Osteoblast (primary cell): ENCODE measurements at regions not wholly inside any gene's neighbourhood (a gene's known extent, or its start where the extent isn't known, plus 50 kb on each side); places are given as distances from the start of the nearest gene placed in this dataset.
A peak's percentile ranks its signal among the peaks of the same experiment; 100 is the strongest.

Experiments
- DNase-seq: peaks from one replicate; pipeline ENCODE4 v3.0.0; 2011; ENCODE audit warnings: low spot score, mixed read lengths; ENCODE audit not compliant: insufficient read length; ENCODE audit errors: missing footprints
- H2AFZ ChIP-seq: 2 replicates; pipeline ENCODE4 v1.6.0; 2011; ENCODE audit warnings: mild to moderate bottlenecking, low read length
- H3K27ac ChIP-seq: 2 replicates; pipeline ENCODE4 v1.5.1; 2011; ENCODE audit warnings: mild to moderate bottlenecking, low read depth, low read length, moderate library complexity
- H3K27me3 ChIP-seq: 2 replicates; pipeline ENCODE4 v1.6.0; 2012; ENCODE audit warnings: mild to moderate bottlenecking, control low read depth, inconsistent platforms, low read length, moderate library complexity; ENCODE audit not compliant: insufficient read depth
- H3K36me3 ChIP-seq: 2 replicates; pipeline ENCODE4 v1.5.1; 2011; ENCODE audit warnings: mild to moderate bottlenecking, low read length, control low read depth, moderate library complexity; ENCODE audit not compliant: insufficient read depth
- H3K4me1 ChIP-seq: 2 replicates; pipeline ENCODE4 v1.5.1; 2011; ENCODE audit warnings: mild to moderate bottlenecking, low read length, control low read depth, moderate library complexity; ENCODE audit not compliant: insufficient read depth
- H3K4me2 ChIP-seq: 2 replicates; pipeline ENCODE4 v1.6.0; 2011; ENCODE audit warnings: mild to moderate bottlenecking, low read length; ENCODE audit not compliant: insufficient read depth
- H3K4me3 ChIP-seq: fragments of 200-600 bp; sonication (generic); 3 replicates; pipeline ENCODE4 v1.5.1; 2012; ENCODE audit warnings: mild to moderate bottlenecking, low read length, inconsistent platforms; ENCODE audit not compliant: insufficient read depth
- H3K79me2 ChIP-seq: 2 replicates; pipeline ENCODE4 v1.6.0; 2012; ENCODE audit warnings: mild to moderate bottlenecking, low read length, control low read depth, inconsistent platforms; ENCODE audit not compliant: insufficient read depth
- H3K9me3 ChIP-seq: 2 replicates; pipeline ENCODE4 v1.5.1; 2011; ENCODE audit warnings: low read depth, low read length, control low read depth
- H4K20me1 ChIP-seq: 2 replicates; pipeline ENCODE4 v1.6.0; 2012; ENCODE audit warnings: mild to moderate bottlenecking, low read length, control low read depth; ENCODE audit not compliant: insufficient read depth
- TF ChIP-seq, protein P1 (sequence below): IDR thresholded peaks from 2 replicates; pipeline ENCODE4 v1.5.1; 2011; ENCODE audit warnings: mild to moderate bottlenecking, low read depth, low read length, moderate library complexity; ENCODE audit errors: extremely low read depth

DNA sequence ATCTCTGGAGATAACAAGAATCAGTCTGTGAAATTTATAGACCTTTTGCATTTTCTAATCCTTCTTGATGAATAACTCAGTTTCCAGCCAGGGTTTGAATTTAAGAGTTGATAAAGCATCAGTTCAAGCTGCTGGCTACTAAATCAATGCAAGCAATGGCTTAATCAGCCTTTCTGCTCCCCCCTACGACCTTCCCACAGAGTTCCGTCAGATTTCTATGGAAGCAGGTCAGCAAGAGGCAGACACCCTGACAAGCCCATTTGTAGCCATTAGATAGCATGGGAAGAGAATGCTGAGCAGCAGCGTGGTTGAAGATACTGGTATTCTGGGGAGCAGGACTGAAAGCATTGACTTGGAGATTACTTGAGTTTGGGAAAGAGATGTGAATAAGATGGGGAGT, 868.1 kb downstream of the KCNJ2 start:
- no peaks in the 10 kb centered on the region for H4K20me1 ChIP-seq
- TF ChIP-seq, protein P1, sequence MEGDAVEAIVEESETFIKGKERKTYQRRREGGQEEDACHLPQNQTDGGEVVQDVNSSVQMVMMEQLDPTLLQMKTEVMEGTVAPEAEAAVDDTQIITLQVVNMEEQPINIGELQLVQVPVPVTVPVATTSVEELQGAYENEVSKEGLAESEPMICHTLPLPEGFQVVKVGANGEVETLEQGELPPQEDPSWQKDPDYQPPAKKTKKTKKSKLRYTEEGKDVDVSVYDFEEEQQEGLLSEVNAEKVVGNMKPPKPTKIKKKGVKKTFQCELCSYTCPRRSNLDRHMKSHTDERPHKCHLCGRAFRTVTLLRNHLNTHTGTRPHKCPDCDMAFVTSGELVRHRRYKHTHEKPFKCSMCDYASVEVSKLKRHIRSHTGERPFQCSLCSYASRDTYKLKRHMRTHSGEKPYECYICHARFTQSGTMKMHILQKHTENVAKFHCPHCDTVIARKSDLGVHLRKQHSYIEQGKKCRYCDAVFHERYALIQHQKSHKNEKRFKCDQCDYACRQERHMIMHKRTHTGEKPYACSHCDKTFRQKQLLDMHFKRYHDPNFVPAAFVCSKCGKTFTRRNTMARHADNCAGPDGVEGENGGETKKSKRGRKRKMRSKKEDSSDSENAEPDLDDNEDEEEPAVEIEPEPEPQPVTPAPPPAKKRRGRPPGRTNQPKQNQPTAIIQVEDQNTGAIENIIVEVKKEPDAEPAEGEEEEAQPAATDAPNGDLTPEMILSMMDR: no peak
- H3K9me3 ChIP-seq: no peaks in the 10 kb centered on the region
- H3K27ac ChIP-seq: no peak overlapping the region
- no peak for DNase-seq
- no peak overlapping the region for H3K4me2 ChIP-seq
- H3K36me3 ChIP-seq: no peaks in the 10 kb centered on the region
- H2AFZ ChIP-seq: no peak overlapping the region
- no peak overlapping the region for H3K4me3 ChIP-seq
- no peaks in the 10 kb centered on the region for H3K79me2 ChIP-seq
- no peaks in the 10 kb centered on the region for H3K27me3 ChIP-seq
- no peaks in the 10 kb centered on the region for H3K4me1 ChIP-seq

DNA sequence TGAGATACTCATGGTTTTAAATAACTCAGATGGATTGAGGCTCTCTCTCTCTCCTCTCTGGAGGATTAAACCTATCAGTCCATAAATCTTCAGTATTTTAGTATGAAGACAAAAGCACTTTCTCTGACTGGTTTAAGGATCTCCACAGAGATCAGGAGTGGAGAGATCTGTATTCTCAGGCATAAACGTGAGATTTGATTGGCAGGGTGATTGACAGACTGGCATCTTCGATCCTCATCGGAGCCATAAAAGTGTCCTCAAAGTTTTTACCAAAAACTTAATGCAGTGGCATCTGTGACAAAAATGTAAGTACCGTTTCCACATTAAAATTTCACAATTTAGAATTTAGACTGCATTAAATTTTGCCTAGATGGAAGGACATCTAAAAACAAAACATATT, 870.1 kb downstream of the KCNJ2 start:
- Histone ChIP-seq H3K27ac (no peak overlapping the region), H2AFZ (no peak overlapping the region), H3K36me3 (no peaks in the 10 kb centered on the region), H3K9me3 (no peaks in the 10 kb centered on the region), H3K27me3 (no peaks in the 10 kb centered on the region), H4K20me1 (no peaks in the 10 kb centered on the region), H3K4me3 (no peak overlapping the region), H3K4me2 (no peak overlapping the region), H3K4me1 (no peaks in the 10 kb centered on the region), H3K79me2 (no peaks in the 10 kb centered on the region)
- TF ChIP-seq, protein P1: no peak
- DNase-seq: no peak

DNA sequence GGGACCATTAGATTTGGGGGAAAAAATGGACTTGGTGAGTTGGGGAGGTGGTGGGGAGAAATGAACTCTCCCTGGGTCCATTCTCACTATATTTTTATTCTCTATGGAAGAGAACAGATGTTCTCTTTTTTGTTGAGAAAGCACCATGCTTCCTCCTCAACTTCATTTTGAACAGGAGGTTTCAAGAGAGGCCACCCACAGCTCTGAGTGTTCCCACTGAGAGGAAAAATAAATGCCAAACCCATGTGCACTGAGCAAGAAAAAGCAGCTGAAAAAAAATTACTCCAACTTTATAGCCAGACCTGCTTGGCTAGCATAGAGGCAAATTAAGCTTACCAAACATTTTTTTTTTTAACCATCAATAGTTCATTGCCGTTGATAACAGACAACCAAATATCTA, 883.6 kb downstream of the KCNJ2 start:
- Histone ChIP-seq H3K4me3 (no peak overlapping the region), H3K36me3 (no peaks in the 10 kb centered on the region), H3K4me2 (no peak overlapping the region), H3K9me3 (no peaks in the 10 kb centered on the region), H3K27ac (no peak overlapping the region), H3K4me1 (no peaks in the 10 kb centered on the region), H3K27me3 (no peaks in the 10 kb centered on the region), H2AFZ (no peak overlapping the region), H4K20me1 (no peaks in the 10 kb centered on the region), H3K79me2 (no peaks in the 10 kb centered on the region)
- TF ChIP-seq, protein P1: no peak
- peak; percentile 14 for DNase-seq

DNA sequence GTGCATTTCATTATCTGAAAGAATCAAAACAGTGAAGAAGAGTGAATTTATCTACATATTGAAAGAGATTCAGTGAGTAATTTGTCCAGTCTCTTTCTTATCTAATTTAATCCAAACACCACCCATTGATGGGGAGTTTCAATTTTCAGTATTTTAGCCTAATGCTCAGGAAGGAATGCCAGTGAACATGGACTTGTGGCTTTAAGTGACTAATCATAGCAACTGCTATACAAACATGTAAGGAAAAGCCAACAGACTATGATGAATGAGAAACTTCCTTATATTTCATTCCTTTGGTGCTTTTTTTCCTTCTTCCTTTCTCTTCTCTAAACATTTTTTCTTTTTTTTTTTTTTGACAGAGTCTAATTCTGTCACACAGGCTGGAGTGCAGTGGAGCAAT, 885.8 kb downstream of the KCNJ2 start:
- peak; percentile 51 for DNase-seq
- H3K4me3 ChIP-seq: no peak overlapping the region
- H3K36me3 ChIP-seq: no peaks in the 10 kb centered on the region
- TF ChIP-seq, protein P1: no peak
- H3K79me2 ChIP-seq: no peaks in the 10 kb centered on the region
- no peak overlapping the region for H2AFZ ChIP-seq
- no peaks in the 10 kb centered on the region for H3K27me3 ChIP-seq
- H3K9me3 ChIP-seq: no peaks in the 10 kb centered on the region
- no peak overlapping the region for H3K4me2 ChIP-seq
- no peak overlapping the region for H3K27ac ChIP-seq
- no peaks in the 10 kb centered on the region for H4K20me1 ChIP-seq
- H3K4me1 ChIP-seq: no peaks in the 10 kb centered on the region
